Liver (tissue), 8 donors: ENCODE measurements at regions not wholly inside any gene's neighbourhood (a gene's known extent, or its start where the extent isn't known, plus 50 kb on each side); places are given as distances from the start of the nearest gene placed in this dataset.

ENCODE experiments used
- DNase-seq: peaks from one replicate; pipeline ENCODE4 v3.0.0-alpha.2; 2017; ENCODE audit warnings: low spot score
- H3K27ac ChIP-seq, 2 donors: one replicate each; pipeline ENCODE4 v1.7.0; 2013; ENCODE audit warnings: inconsistent platforms in 2 of 2, low read length in 2 of 2, control low read depth in 1 of 2, low read depth in 1 of 2, mild to moderate bottlenecking in 1 of 2
- H3K27me3 ChIP-seq, 4 donors: one replicate each; pipeline versions ENCODE4 v1.6.1 to v1.7.0; 2013; ENCODE audit warnings: low read length in 3 of 4, inconsistent platforms in 1 of 4, mild to moderate bottlenecking in 1 of 4, moderate library complexity in 1 of 4; ENCODE audit not compliant: control insufficient read depth in 4 of 4, insufficient read depth in 4 of 4
- H3K36me3 ChIP-seq, 4 donors: one replicate each; pipeline versions ENCODE4 v1.6.1 to v1.7.0; 2013; ENCODE audit warnings: low read length in 3 of 4, mild to moderate bottlenecking in 3 of 4, low read depth in 1 of 4, moderate library complexity in 1 of 4; ENCODE audit not compliant: control insufficient read depth in 4 of 4, insufficient read depth in 3 of 4
- H3K4me1 ChIP-seq, 4 donors: one replicate each; pipeline versions ENCODE4 v1.6.1 to v1.7.0; 2013; ENCODE audit warnings: low read length in 3 of 4, mild to moderate bottlenecking in 3 of 4, moderate library complexity in 1 of 4; ENCODE audit not compliant: control insufficient read depth in 4 of 4, insufficient read depth in 4 of 4
- H3K4me3 ChIP-seq, 3 donors: one replicate each; pipeline versions ENCODE4 v1.6.1 to v1.7.0; 2013; ENCODE audit warnings: low read length in 3 of 3, control low read depth in 1 of 3, low read depth in 1 of 3, mild to moderate bottlenecking in 1 of 3
- H3K9ac ChIP-seq, 2 donors: one replicate each; pipeline ENCODE4 v1.7.0; 2013; ENCODE audit warnings: low read length in 2 of 2, mild to moderate bottlenecking in 2 of 2, moderate library complexity in 2 of 2, control low read depth in 1 of 2, low read depth in 1 of 2
- H3K9me3 ChIP-seq, 4 donors: one replicate each; pipeline versions ENCODE4 v1.6.1 to v1.7.0; 2013; ENCODE audit warnings: low read length in 3 of 4; ENCODE audit not compliant: control insufficient read depth in 4 of 4
- EGR1 ChIP-seq, 2 donors: IDR thresholded peaks; 2 replicates each; pipeline ENCODE4 v1.6.1; 2016 to 2018; ENCODE audit warnings: antibody characterized with exemption in 2 of 2, low read depth in 2 of 2
- FOXA1 ChIP-seq: IDR thresholded peaks from 2 replicates; pipeline ENCODE4 v1.6.1; 2016; ENCODE audit warnings: antibody characterized with exemption
- FOXA2 ChIP-seq: IDR thresholded peaks from 2 replicates; pipeline ENCODE4 v1.6.1; 2016; ENCODE audit warnings: antibody characterized with exemption
- GABPA ChIP-seq, 2 donors: IDR thresholded peaks in 1 of 2; conservative IDR thresholded peaks in 1 of 2; 2 replicates each; pipeline ENCODE4 v1.6.1; 2016; ENCODE audit warnings: antibody characterized with exemption in 2 of 2, mild to moderate bottlenecking in 1 of 2, moderate library complexity in 1 of 2
- HNF4A ChIP-seq, 2 donors: conservative IDR thresholded peaks; 2 replicates each; pipeline ENCODE4 v1.6.1; 2016; ENCODE audit warnings: antibody characterized with exemption in 2 of 2, mild to moderate bottlenecking in 2 of 2
- HNF4G ChIP-seq: IDR thresholded peaks from 2 replicates; pipeline ENCODE4 v1.6.1; 2016; ENCODE audit warnings: antibody characterized with exemption
- JUND ChIP-seq, 2 donors: IDR thresholded peaks; 2 replicates each; pipeline ENCODE4 v1.6.1; 2016; ENCODE audit warnings: antibody characterized with exemption in 2 of 2
- MAX ChIP-seq: IDR thresholded peaks from 2 replicates; pipeline ENCODE4 v1.6.1; 2016; ENCODE audit warnings: antibody characterized with exemption
- RAD21 ChIP-seq, 2 donors: IDR thresholded peaks; 2 replicates each; pipeline ENCODE4 v1.6.1; 2016; ENCODE audit warnings: antibody characterized with exemption in 2 of 2, mild to moderate bottlenecking in 2 of 2
- REST ChIP-seq: IDR thresholded peaks from 2 replicates; pipeline ENCODE4 v1.6.1; 2016; ENCODE audit warnings: antibody characterized with exemption, mild to moderate bottlenecking
- TAF1 ChIP-seq: conservative IDR thresholded peaks from 2 replicates; pipeline ENCODE4 v1.6.1; 2016; ENCODE audit warnings: antibody characterized with exemption, mild to moderate bottlenecking
- YY1 ChIP-seq: IDR thresholded peaks from 2 replicates; pipeline ENCODE4 v1.6.1; 2016; ENCODE audit warnings: antibody characterized with exemption, mild to moderate bottlenecking
- WGBS: extraction: QIAGEN DNeasy Blood & Tissue Kit; methylation state at CpG from one replicate; pipeline ENCODE4 v1.1.7; 2013; 5-methylcytosine and 5-hydroxymethylcytosine counted together
- TF ChIP-seq, protein P1 (sequence below): fragments of 150-350 bp; IDR thresholded peaks from 2 replicates; pipeline ENCODE4 v1.5.1; 2017; ENCODE audit warnings: improper control_type of control experiment, low read depth, low read length; ENCODE audit not compliant: missing input control
- donor health status: healthy.
- donor health status: healthy.
- donor health status: healthy.
- donor health status: healthy.
- donor health status: healthy.

DNA sequence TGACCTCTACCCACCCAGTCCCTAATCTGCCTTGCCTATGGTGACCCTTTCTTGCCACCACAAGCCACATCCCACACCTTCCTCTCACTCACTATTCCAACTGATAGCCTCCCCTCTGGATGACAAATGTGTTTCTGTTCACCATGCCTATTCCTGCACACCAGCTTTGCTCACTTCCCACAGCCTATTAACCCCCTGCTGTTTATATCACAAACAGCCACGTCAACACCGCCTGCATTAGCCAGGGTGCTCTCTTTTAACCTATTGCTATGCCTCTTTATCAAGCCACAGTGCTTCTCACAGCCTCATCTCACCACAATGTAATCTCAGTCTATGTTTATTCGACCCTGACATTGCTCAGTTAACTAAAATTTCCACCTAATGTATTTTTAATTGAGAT lies 271.8 kb downstream of the SUCLG1 start (continued):
- TF ChIP-seq REST (no peak), FOXA2 (no peak), EGR1 (IDR thresholded peaks at IDR 0.05; ENCODE audit: low read depth in 2 of 2) (no peak), TAF1 (no peak)

- H3K36me3 ChIP-seq, result no peaks in the 10 kb centered on the region
- H3K27me3 ChIP-seq, result no peaks in the 10 kb centered on the region
- no peak for DNase-seq
- no peak overlapping the region for H3K27ac ChIP-seq
- WGBS, result 76% methylated on average over 2 of the region's 2 CpGs
- no peaks in the 10 kb centered on the region for H3K4me1 ChIP-seq
- TF ChIP-seq HNF4A (conservative IDR thresholded peaks at IDR 0.05) (no peak), EGR1 (IDR thresholded peaks at IDR 0.05; ENCODE audit: low read depth in 2 of 2) (no peak), RAD21 (IDR thresholded peaks at IDR 0.05) (no peak), GABPA (IDR thresholded peaks at IDR 0.05 in 1 of 2, conservative IDR thresholded peaks at IDR 0.05 in 1 of 2) (no peak), YY1 (no peak), TAF1 (no peak), JUND (IDR thresholded peaks at IDR 0.05) (no peak), HNF4G (no peak)
- no peak overlapping the region for H3K9ac ChIP-seq
- no peak overlapping the region for H3K4me3 ChIP-seq
- H3K9me3 ChIP-seq, result no peaks in the 10 kb centered on the region
These were observed 277.2 kb downstream of the SUCLG1 start for GRCh38 chr2:84181927-84182326.

- no peaks in the 10 kb centered on the region for H3K27me3 ChIP-seq
- H3K9me3 ChIP-seq, result no peaks in the 10 kb centered on the region
- no peak for DNase-seq
- TF ChIP-seq, protein P1, sequence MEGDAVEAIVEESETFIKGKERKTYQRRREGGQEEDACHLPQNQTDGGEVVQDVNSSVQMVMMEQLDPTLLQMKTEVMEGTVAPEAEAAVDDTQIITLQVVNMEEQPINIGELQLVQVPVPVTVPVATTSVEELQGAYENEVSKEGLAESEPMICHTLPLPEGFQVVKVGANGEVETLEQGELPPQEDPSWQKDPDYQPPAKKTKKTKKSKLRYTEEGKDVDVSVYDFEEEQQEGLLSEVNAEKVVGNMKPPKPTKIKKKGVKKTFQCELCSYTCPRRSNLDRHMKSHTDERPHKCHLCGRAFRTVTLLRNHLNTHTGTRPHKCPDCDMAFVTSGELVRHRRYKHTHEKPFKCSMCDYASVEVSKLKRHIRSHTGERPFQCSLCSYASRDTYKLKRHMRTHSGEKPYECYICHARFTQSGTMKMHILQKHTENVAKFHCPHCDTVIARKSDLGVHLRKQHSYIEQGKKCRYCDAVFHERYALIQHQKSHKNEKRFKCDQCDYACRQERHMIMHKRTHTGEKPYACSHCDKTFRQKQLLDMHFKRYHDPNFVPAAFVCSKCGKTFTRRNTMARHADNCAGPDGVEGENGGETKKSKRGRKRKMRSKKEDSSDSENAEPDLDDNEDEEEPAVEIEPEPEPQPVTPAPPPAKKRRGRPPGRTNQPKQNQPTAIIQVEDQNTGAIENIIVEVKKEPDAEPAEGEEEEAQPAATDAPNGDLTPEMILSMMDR, result no peak
- no peak for TF ChIP-seq FOXA2
- TF ChIP-seq FOXA1, result no peak
- TF ChIP-seq MAX, result no peak
- no peak for TF ChIP-seq GABPA (IDR thresholded peaks at IDR 0.05 in 1 of 2, conservative IDR thresholded peaks at IDR 0.05 in 1 of 2)
- H3K27ac ChIP-seq, result no peak overlapping the region
- no peaks in the 10 kb centered on the region for H3K36me3 ChIP-seq
- H3K4me1 ChIP-seq, result no peaks in the 10 kb centered on the region
- 78% methylated on average over 6 of the region's 6 CpGs for WGBS
- no peak overlapping the region for H3K4me3 ChIP-seq
- no peak overlapping the region for H3K9ac ChIP-seq
These were observed 281.3 kb downstream of the SUCLG1 start for GRCh38 chr2:84177733-84178132.
